GM21390 (cell line): ENCODE measurements at regions not wholly inside any gene's neighbourhood (a gene's known extent, or its start where the extent isn't known, plus 50 kb on each side); places are given as distances from the start of the nearest gene placed in this dataset.
"Not testable (repeated sequence)": the region's sequence is repeated elsewhere in the genome, so short reads cannot be mapped to it uniquely, and the experiment has no call there.

Experiments
- ATAC-seq: cut with Tn5 transposase; IDR thresholded peaks from one replicate; pipeline ENCODE4 v1.9.1; 2021; ENCODE audit not compliant: unreplicated experiment

GRCh38 chr2:228600265-228600664, 418.8 kb upstream of the SPHKAP start:
- ATAC-seq, result no peak

DNA sequence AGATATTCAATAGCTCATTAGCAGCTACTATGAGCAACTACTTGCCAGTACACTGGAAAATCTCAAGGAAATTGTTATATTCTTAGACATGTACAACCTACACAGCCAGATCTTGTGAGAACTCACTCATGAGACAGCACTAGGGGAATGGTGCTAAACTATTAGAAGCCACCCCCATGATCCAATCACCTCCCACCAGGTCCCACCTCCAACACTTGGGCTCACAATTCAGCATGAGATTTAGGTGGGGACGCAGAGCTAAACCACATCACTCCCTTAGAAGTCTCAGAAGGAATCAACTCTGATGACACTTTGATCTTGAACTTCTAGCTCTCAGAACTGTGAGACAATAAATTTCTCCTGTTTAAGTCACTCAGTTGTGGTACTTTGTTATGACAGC, 418.3 kb upstream of the SPHKAP start:
- ATAC-seq, result no peak

DNA sequence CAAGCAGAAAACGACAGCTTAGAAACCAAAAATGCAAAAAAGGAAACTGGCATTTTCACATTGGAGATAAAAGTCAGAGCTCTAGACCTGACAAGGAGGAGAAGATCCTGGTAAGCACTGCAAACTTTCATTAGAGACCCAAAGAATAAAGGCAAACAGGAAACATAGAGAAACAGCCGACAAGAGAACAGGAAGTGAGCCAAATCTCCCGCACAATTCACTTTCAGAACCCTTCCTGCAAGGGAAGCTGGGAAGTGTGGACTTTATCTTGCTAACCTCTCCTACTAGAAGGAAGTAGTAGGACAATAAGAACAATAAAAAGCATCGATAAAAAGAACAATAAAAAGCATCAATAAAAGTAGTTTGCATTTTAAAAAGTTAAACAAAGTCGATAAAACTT, 417.8 kb upstream of the SPHKAP start:
- ATAC-seq, result no peak

DNA sequence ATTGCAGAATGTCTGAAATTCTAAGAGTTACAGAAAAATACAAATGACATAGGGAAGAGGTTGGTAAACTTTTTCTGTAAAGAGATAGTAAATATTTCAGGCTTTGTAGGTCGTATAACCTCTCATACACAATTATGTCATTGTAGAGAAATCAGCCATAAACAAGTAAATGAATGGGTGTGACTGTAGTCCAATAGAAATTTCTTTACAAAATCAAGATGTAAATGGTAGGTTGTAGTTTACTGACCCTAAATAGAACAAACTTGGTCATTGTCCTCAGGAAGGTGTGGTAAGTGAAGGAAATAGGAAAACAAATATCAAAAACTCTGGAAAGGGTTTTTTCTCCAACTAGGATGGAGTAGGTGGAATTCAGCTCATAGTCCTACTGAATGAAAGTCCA, 415.5 kb upstream of the SPHKAP start:
- ATAC-seq, result no peak

DNA sequence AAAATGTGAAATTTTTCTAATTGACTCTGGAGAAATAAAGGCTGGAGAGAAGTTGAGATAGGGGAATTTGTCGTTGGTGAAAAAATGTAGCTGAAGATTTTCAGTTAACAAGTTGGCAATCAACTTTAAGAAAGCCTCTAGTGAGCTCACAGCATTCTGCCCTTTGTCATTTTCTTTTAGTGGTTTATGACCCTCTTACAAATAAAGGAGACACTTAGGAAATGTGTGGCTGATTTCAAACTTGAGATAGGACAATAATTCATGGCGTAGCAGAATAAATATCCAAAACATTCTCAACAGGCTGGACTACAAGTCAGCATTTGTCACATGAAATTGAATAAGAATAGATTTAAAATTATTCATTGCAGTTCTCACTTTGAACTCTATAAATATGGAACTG, 412.5 kb upstream of the SPHKAP start:
- ATAC-seq, result no peak

- ATAC-seq, result no peak
Measured at GRCh38 chr2:228592925-228593324, 411.4 kb upstream of the SPHKAP start.

DNA sequence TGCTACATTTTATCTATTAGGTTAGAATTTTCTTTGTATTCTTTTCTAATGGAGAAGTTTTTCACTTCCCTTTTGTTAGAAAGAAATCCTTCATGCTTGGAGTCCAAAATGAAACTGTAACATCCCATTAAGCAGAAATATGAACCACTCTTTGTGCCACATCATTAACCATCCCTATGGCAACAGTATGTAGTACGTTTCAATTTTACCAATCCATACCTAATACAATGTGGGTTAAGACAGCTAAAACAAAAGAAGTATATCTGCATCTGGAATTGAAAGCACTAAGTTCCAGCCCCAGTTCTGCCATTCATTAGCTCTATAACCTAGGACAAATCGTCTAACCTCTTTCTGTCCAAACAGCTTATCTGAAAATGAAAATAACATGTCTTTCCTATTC, 409.2 kb upstream of the SPHKAP start:
- ATAC-seq, result peak; percentile 97

GRCh38 chr2:228589115-228589514, 407.6 kb upstream of the SPHKAP start:
- ATAC-seq, result no peak

GRCh38 chr2:228581731-228582130, 400.2 kb upstream of the SPHKAP start:
- no peak for ATAC-seq

- ATAC-seq, result no peak
Measured at GRCh38 chr2:228575897-228576296, 394.4 kb upstream of the SPHKAP start.

GRCh38 chr2:228568275-228568674, 386.8 kb upstream of the SPHKAP start:
- not testable (repeated sequence) for ATAC-seq

GRCh38 chr2:228561816-228562215, 380.3 kb upstream of the SPHKAP start:
- no peak for ATAC-seq

- no peak for ATAC-seq
Measured at GRCh38 chr2:228559774-228560415, 378.4 kb upstream of the SPHKAP start.

DNA sequence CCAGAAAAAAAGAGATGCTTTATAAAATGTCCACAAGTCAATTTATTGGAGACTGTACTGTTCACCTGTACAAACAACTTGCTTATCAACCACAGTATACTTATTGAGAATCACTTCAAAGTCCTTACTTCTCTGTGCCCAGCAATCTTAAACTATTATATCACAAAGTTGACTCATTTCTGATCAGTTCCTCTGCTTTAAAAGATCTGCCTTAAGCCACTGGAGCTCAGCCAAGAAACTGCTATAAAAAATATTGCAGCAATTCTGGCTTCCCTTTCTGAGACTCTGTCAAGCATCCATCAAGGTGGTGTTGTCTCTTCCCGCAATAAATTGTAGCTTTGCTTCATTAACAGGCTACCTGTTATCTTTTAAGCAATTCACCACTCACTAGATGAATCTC, 375.2 kb upstream of the SPHKAP start:
- no peak for ATAC-seq

- no peak for ATAC-seq
Measured at GRCh38 chr2:228549441-228550007, 368.0 kb upstream of the SPHKAP start.

- ATAC-seq, result no peak
Measured at GRCh38 chr2:228548230-228548629, 366.7 kb upstream of the SPHKAP start.

GRCh38 chr2:228545748-228546145, 364.3 kb upstream of the SPHKAP start:
- no peak for ATAC-seq

GRCh38 chr2:228545041-228545747, 363.7 kb upstream of the SPHKAP start:
- ATAC-seq, result no peak

- ATAC-seq, result no peak
Measured at GRCh38 chr2:228543117-228543516, 361.6 kb upstream of the SPHKAP start.

DNA sequence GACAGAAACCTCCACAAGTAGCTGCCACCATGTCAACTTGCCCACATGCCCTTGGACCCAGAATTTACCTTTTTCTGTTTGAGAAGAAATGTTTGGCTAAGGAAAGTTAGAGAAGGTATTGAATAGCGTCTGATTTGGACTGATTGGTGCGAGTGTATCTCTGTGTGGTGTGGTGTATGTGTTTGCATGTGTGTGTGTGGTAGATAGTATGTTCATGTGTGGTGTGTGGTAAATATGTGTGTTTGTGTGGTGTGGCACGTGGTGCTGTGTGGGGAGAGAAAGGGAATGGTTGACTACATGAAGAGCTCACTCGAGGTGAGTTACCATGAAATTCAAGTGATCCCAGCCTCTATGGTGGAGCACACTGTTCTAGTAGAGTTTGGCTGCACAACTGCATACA, 360.8 kb upstream of the SPHKAP start:
- ATAC-seq, result no peak

DNA sequence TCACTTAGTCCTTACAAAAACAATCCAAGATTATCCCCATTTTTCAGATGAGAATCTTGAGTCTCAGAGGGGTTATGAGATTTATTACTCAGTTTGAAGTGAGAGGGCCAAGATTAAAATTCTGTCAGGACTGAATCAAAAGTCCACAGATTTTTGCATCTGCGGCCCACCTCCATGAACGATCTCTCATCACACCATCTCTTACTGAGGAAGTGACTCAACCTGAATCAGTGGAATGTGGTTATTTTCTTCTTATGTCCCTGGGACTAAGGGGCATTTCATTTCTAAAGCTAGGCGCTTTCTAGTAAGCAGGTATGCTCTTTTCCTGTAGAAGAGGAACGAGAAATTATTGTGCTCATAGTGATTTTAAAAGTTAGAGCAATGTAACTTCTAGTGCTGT, 360.3 kb upstream of the SPHKAP start:
- no peak for ATAC-seq

DNA sequence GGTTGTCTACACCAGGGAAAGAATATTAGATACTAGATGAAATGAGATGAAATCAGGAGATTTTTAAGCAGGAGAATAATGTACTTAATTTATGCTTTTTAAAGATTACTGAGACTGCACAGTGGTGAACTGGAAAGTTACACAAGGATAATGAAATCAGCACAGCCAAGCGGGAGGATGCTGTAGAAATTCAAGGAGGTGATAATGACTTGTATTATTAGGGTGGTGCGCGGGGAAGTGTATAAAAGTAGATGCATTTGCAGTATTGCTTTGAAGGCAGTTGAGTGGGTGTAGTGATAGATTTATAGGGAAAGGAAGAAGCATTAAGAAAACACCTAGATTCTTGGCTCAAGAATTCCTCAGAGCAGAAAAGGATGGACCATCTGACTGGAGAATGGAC, 359.5 kb upstream of the SPHKAP start:
- ATAC-seq, result no peak

DNA sequence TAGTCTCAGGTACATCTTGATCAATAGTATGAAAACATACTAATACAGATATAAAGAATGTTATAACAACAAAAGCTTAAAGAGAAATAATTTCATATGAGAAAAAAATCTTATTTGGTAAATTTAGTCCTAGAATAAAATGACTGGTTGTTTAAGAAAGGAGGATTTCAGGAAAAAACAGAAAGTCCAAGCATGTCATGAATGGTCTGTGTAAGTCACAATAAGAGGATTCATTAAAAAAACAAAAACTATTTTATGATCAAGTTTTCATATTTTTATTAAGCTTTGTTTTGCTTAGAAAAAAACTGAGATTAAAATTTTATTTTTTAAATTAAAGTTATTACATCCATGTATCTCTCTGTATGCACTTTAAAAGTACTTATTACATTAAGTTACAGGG, 353.9 kb upstream of the SPHKAP start:
- ATAC-seq, result no peak
